Urinary bladder (tissue), 3 donors: ENCODE measurements at regions not wholly inside any gene's neighbourhood (a gene's known extent, or its start where the extent isn't known, plus 50 kb on each side); places are given as distances from the start of the nearest gene placed in this dataset.

ENCODE experiments used
- DNase-seq: peaks from one replicate; pipeline ENCODE4 v3.0.0-alpha.2; 2015; ENCODE audit errors: extremely low spot score
- H3K27ac ChIP-seq: one replicate; pipeline ENCODE4 v1.5.1; 2013; ENCODE audit warnings: low read depth, mild to moderate bottlenecking, moderate library complexity
- H3K36me3 ChIP-seq: one replicate; pipeline ENCODE4 v1.6.1; 2013; ENCODE audit warnings: mild to moderate bottlenecking, moderate library complexity; ENCODE audit not compliant: insufficient read depth
- H3K4me1 ChIP-seq: one replicate; pipeline ENCODE4 v1.6.1; 2013; ENCODE audit warnings: mild to moderate bottlenecking, moderate library complexity; ENCODE audit not compliant: insufficient read depth
- H3K4me3 ChIP-seq: one replicate; pipeline ENCODE4 v1.5.1; 2013; ENCODE audit warnings: low read depth, low read length
- WGBS: extraction: QIAGEN DNeasy Blood & Tissue Kit; methylation state at CpG from one replicate; pipeline ENCODE4 v1.1.7; 2013; 5-methylcytosine and 5-hydroxymethylcytosine counted together
- donor health status: healthy with polysubstance abuse.
- donor health status: healthy.

- no peak for DNase-seq
- no peak overlapping the region for H3K4me3 ChIP-seq
- 54% methylated on average over 8 of the region's 8 CpGs for WGBS
- H3K27ac ChIP-seq = no peak overlapping the region
- H3K36me3 ChIP-seq = no peaks in the 10 kb centered on the region
- no peaks in the 10 kb centered on the region for H3K4me1 ChIP-seq
Measured at GRCh38 chr4:108256538-108256937, 87.8 kb upstream of the LEF1 start.

GRCh38 chr4:108255203-108255747 is 86.5 kb upstream of the LEF1 start:
- Histone ChIP-seq H3K36me3 (no peaks in the 10 kb centered on the region), H3K4me3 (no peak overlapping the region), H3K4me1 (no peaks in the 10 kb centered on the region), H3K27ac (no peak overlapping the region)
- DNase-seq = no peak
- 51% methylated on average over 2 of the region's 2 CpGs for WGBS

GRCh38 chr4:108249397-108249796 is 80.7 kb upstream of the LEF1 start:
- no peaks in the 10 kb centered on the region for H3K4me1 ChIP-seq
- H3K27ac ChIP-seq = no peak overlapping the region
- DNase-seq = no peak
- H3K36me3 ChIP-seq = no peaks in the 10 kb centered on the region
- H3K4me3 ChIP-seq = no peak overlapping the region

GRCh38 chr4:108247387-108248049 is 78.8 kb upstream of the LEF1 start:
- WGBS = 16% methylated on average over 3 of the region's 3 CpGs
- H3K36me3 ChIP-seq = no peaks in the 10 kb centered on the region
- peak; percentile 7 for DNase-seq
- no peak overlapping the region for H3K27ac ChIP-seq
- no peak overlapping the region for H3K4me3 ChIP-seq
- H3K4me1 ChIP-seq = no peaks in the 10 kb centered on the region

GRCh38 chr4:108244606-108245005 is 75.9 kb upstream of the LEF1 start:
- no peak overlapping the region for H3K27ac ChIP-seq
- no peaks in the 10 kb centered on the region for H3K4me1 ChIP-seq
- H3K4me3 ChIP-seq = no peak overlapping the region
- H3K36me3 ChIP-seq = peaks cover 2% of the 10 kb centered on the region
- no peak for DNase-seq
- 65% methylated on average over 2 of the region's 2 CpGs for WGBS

- no peak for DNase-seq
- Histone ChIP-seq H3K36me3 (peaks cover 2% of the 10 kb centered on the region), H3K27ac (no peak overlapping the region), H3K4me1 (no peaks in the 10 kb centered on the region), H3K4me3 (no peak overlapping the region)
Measured at GRCh38 chr4:108240366-108240765, 71.6 kb upstream of the LEF1 start.

GRCh38 chr4:108237693-108238092 is 69.0 kb upstream of the LEF1 start:
- no peaks in the 10 kb centered on the region for H3K4me1 ChIP-seq
- WGBS = 68% methylated on average over 1 of the region's 1 CpG
- DNase-seq = no peak
- no peak overlapping the region for H3K27ac ChIP-seq
- no peak overlapping the region for H3K4me3 ChIP-seq
- H3K36me3 ChIP-seq = peaks cover 2% of the 10 kb centered on the region

GRCh38 chr4:108236264-108236663 is 67.5 kb upstream of the LEF1 start:
- no peak for DNase-seq
- H3K36me3 ChIP-seq = no peaks in the 10 kb centered on the region
- no peak overlapping the region for H3K27ac ChIP-seq
- H3K4me3 ChIP-seq = no peak overlapping the region
- H3K4me1 ChIP-seq = no peaks in the 10 kb centered on the region

- WGBS = 69% methylated on average over 4 of the region's 4 CpGs
- H3K27ac ChIP-seq = no peak overlapping the region
- no peak overlapping the region for H3K4me3 ChIP-seq
- DNase-seq = no peak
- no peaks in the 10 kb centered on the region for H3K4me1 ChIP-seq
- H3K36me3 ChIP-seq = no peaks in the 10 kb centered on the region
Measured at GRCh38 chr4:108227923-108228322, 59.2 kb upstream of the LEF1 start.

GRCh38 chr4:108224611-108225053 is 55.9 kb upstream of the LEF1 start:
- Histone ChIP-seq H3K4me1 (no peaks in the 10 kb centered on the region), H3K36me3 (no peaks in the 10 kb centered on the region), H3K4me3 (no peak overlapping the region), H3K27ac (no peak overlapping the region)
- WGBS = 15% methylated on average over 6 of the region's 6 CpGs
- no peak for DNase-seq

GRCh38 chr4:108223313-108223712 is 54.6 kb upstream of the LEF1 start:
- H3K4me3 ChIP-seq = no peak overlapping the region
- H3K36me3 ChIP-seq = no peaks in the 10 kb centered on the region
- no peaks in the 10 kb centered on the region for H3K4me1 ChIP-seq
- H3K27ac ChIP-seq = no peak overlapping the region
- DNase-seq = no peak

- Histone ChIP-seq H3K4me1 (no peaks in the 10 kb centered on the region), H3K4me3 (no peak overlapping the region), H3K36me3 (no peaks in the 10 kb centered on the region), H3K27ac (no peak overlapping the region)
- no peak for DNase-seq
- 90% methylated on average over 5 of the region's 5 CpGs for WGBS
Measured at GRCh38 chr4:108219998-108220397, 51.3 kb upstream of the LEF1 start.
